ENCODE measurements at regions not wholly inside any gene's neighbourhood (a gene's known extent, or its start where the extent isn't known, plus 50 kb on each side); places are given as distances from the start of the nearest gene placed in this dataset.

DNA sequence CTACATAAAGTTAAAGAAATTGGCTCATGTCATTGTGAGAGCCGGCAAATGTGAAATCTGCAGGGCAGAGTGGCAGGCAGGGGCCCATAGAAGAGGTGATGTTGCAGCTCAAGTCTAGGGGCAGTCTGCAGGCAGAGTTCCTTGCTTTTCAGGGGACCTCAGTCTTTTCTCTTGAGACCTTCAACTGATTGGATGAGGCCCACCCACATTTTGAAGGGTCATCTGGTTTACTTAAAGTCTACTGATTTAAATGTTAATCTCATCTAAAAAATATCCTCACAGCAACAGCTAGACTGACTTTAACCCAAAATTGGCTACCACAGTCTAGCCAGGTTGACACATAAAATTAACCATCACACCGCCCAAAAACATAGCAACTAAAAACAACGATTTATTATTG is 77.6 kb upstream of the ALDH1L1 start:
- POLR2A ChIA-PET (ENCODE audit: partially characterized antibody): interaction anchor here (0.7 kb wide), 1 partner anchor 102 kb away, joined by 3 read pairs; no protein-coding TSS in a partner anchor
- H3K27me3 ChIP-seq (replicated peaks in 1 of 4; ENCODE audit: control insufficient read depth in 3 of 4, extremely low read depth in 1 of 4, insufficient read depth in 3 of 4, low read length in 3 of 4): no peaks in the 10 kb centered on the region; a peak in 1 of 7 replicates
- TF ChIP-seq RFX5 (IDR thresholded peaks at IDR 0.05; ENCODE audit: borderline replicate concordance, low read depth, low read length) (no peak), SAP30 (IDR thresholded peaks at IDR 0.05; ENCODE audit: insufficient read depth, insufficient replicate concordance, low read length) (no peak), CTBP2 (IDR thresholded peaks at IDR 0.05; ENCODE audit: borderline replicate concordance, insufficient read depth, insufficient read length, low read length) (no peak), SIN3A (conservative IDR thresholded peaks at IDR 0.05 in 1 of 2, IDR thresholded peaks at IDR 0.05 in 1 of 2; ENCODE audit: low read depth in 1 of 2, low read length in 2 of 2) (no peak), PHF8 (conservative IDR thresholded peaks at IDR 0.05; ENCODE audit: low read depth, low read length) (no peak), TAF7 (optimal IDR thresholded peaks at IDR 0.05; ENCODE audit: borderline replicate concordance, low read depth, low read length) (no peak), NRF1 (IDR thresholded peaks at IDR 0.05; ENCODE audit: low read depth, low read length) (no peak), EZH2 (IDR thresholded peaks at IDR 0.05; ENCODE audit: low read depth, low read length, severe bottlenecking) (no peak)
- TF ChIP-seq, protein P1, sequence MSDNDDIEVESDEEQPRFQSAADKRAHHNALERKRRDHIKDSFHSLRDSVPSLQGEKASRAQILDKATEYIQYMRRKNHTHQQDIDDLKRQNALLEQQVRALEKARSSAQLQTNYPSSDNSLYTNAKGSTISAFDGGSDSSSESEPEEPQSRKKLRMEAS (IDR thresholded peaks at IDR 0.05): no peak
- TF ChIP-seq, protein P2, sequence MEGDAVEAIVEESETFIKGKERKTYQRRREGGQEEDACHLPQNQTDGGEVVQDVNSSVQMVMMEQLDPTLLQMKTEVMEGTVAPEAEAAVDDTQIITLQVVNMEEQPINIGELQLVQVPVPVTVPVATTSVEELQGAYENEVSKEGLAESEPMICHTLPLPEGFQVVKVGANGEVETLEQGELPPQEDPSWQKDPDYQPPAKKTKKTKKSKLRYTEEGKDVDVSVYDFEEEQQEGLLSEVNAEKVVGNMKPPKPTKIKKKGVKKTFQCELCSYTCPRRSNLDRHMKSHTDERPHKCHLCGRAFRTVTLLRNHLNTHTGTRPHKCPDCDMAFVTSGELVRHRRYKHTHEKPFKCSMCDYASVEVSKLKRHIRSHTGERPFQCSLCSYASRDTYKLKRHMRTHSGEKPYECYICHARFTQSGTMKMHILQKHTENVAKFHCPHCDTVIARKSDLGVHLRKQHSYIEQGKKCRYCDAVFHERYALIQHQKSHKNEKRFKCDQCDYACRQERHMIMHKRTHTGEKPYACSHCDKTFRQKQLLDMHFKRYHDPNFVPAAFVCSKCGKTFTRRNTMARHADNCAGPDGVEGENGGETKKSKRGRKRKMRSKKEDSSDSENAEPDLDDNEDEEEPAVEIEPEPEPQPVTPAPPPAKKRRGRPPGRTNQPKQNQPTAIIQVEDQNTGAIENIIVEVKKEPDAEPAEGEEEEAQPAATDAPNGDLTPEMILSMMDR (IDR thresholded peaks at IDR 0.05; ENCODE audit: control extremely low read depth in 1 of 3, insufficient read depth in 1 of 3, low read depth in 1 of 3, low read length in 3 of 3): no peak

More for the DNA sequence above, 77.6 kb upstream of the ALDH1L1 start:
- Histone ChIP-seq H3K4me2 (ENCODE audit: insufficient read depth in 1 of 2, low read depth in 2 of 2, low read length in 2 of 2) (no peak overlapping the region), H2BK120ac (replicated peaks; ENCODE audit: low read depth, low read length) (no peak overlapping the region), H3K14ac (ENCODE audit: insufficient read length) (no peak overlapping the region), H2BK12ac (ENCODE audit: low read depth, low read length) (no peak overlapping the region), H2BK20ac (ENCODE audit: low read length) (no peak overlapping the region), H3K79me1 (ENCODE audit: low read depth, low read length) (no peaks in the 10 kb centered on the region), H3K18ac (ENCODE audit: extremely low read depth, low read length) (no peak overlapping the region), H3K79me2 (ENCODE audit: control insufficient read depth in 1 of 2, insufficient read depth in 2 of 2, low read length in 2 of 2) (no peaks in the 10 kb centered on the region), H3K23me2 (ENCODE audit: low read depth, low read length) (peaks cover 2% of the 10 kb centered on the region; the same call in 1 of the 2 replicates), H2AK5ac (ENCODE audit: low read depth, low read length) (no peak overlapping the region), H3K23ac (ENCODE audit: insufficient read length) (no peak overlapping the region), H4K5ac (ENCODE audit: insufficient read length, low read depth, low read length) (no peak overlapping the region), H2BK5ac (ENCODE audit: low read depth, low read length) (no peak overlapping the region), H3K27ac (ENCODE audit: low read depth, low read length) (no peak overlapping the region), H4K8ac (ENCODE audit: extremely low read depth, insufficient read depth, low read length) (no peak overlapping the region), H4K91ac (replicated peaks; ENCODE audit: insufficient read length, low read length) (no peak overlapping the region), H3K4me3 (ENCODE audit: extremely low read depth in 1 of 4, insufficient read depth in 2 of 4, low read depth in 3 of 4, low read length in 4 of 4) (no peak overlapping the region), H3K4ac (replicated peaks; ENCODE audit: insufficient read length, low read depth, low read length) (no peak overlapping the region), H3K56ac (replicated peaks; ENCODE audit: insufficient read length, low read depth, low read length) (no peak overlapping the region), H3K9ac (replicated peaks in 1 of 4; ENCODE audit: extremely low read depth in 1 of 4, low read depth in 3 of 4, low read length in 3 of 4) (no peak overlapping the region), H3K4me1 (replicated peaks in 1 of 4; ENCODE audit: control insufficient read depth in 3 of 4, insufficient read depth in 4 of 4, low read length in 3 of 4) (peaks cover 0 to 8% (median 0%) of the 10 kb centered on the region in 4 experiments; a peak in 4 of 7 replicates), H3K36me3 (ENCODE audit: control insufficient read depth in 2 of 4, insufficient read depth in 4 of 4, low read length in 3 of 4) (no peaks in the 10 kb centered on the region), H2BK15ac (ENCODE audit: low read length) (no peak overlapping the region), H4K20me1 (replicated peaks in 1 of 2; ENCODE audit: control insufficient read depth in 1 of 2, insufficient read depth in 2 of 2, low read length in 2 of 2) (no peaks in the 10 kb centered on the region), H3K9me3 (ENCODE audit: insufficient read depth in 2 of 2, low read depth in 1 of 2, low read length in 1 of 2) (peaks cover 0 to 4% of the 10 kb centered on the region in 2 experiments; a peak in 1 of 4 replicates), H2AFZ (ENCODE audit: low read length) (no peak overlapping the region)
- DNase-seq (ENCODE audit: low read depth in 1 of 2, low spot score in 2 of 2) (no peak), FAIRE-seq (no peak)
- 96% methylated on average over 3 of the region's 3 CpGs; no CpG with 5 or more reads in 1 of the 2 experiments for WGBS, 2 experiments (ENCODE audit: extremely low coverage in 1 of 2, insufficient coverage in 1 of 2, insufficient read length in 1 of 2, insufficient replicate concordance in 2 of 2, low coverage in 1 of 2, low lambda C conversion rate in 2 of 2, missing lambda C conversion rate in 1 of 2)
- CTCF ChIA-PET (ENCODE audit: partially characterized antibody): interaction anchor here (1.3 kb wide), 2 partner anchors 86 to 123 kb away, joined by 4 read pairs; no protein-coding TSS in a partner anchor
